ENCODE measurements at regions not wholly inside any gene's neighbourhood (a gene's known extent, or its start where the extent isn't known, plus 50 kb on each side); places are given as distances from the start of the nearest gene placed in this dataset.

DNA sequence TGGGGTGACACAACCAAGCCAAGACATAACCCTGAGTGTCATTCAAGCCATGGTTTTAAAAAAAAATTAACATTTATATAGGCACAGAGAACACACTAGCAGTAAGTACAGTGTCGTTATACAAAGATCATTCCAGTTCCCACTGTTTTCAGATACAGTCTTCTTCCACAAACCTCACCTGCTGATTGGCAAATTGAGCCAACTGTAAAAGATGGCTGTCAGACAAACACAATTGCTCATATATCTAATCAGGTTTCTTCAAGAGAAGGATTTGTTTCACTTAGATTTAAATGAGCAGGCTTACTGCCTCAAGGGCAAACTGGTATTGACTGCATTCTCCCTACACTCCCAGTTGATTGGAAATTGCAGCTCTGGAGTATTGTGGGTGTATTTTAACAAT lies 308.9 kb downstream of the RBM26 start:
- no peak for TF ChIP-seq EZH2 (IDR thresholded peaks at IDR 0.05)
- TF ChIP-seq POLR2AphosphoS5 (IDR thresholded peaks at IDR 0.05; ENCODE audit: borderline replicate concordance, low read depth, low read length) = no peak
